MM.1S (cell line): ENCODE measurements at regions not wholly inside any gene's neighbourhood (a gene's known extent, or its start where the extent isn't known, plus 50 kb on each side); places are given as distances from the start of the nearest gene placed in this dataset.

Experiments used
- DNase-seq: peaks from one replicate; pipeline ENCODE4 v3.0.0-alpha.2; 2015
- H2AFZ ChIP-seq: fragments of 300-600 bp; sonication (generic); 2 replicates; pipeline ENCODE4 v1.6.0; 2016; ENCODE audit warnings: antibody characterized with exemption, low read length
- H3F3A ChIP-seq: fragments of 300-600 bp; sonication (generic); 2 replicates; pipeline ENCODE4 v1.6.1; 2016; ENCODE audit warnings: mild to moderate bottlenecking, antibody characterized with exemption, low read length, moderate library complexity, mixed read lengths; ENCODE audit not compliant: insufficient read depth
- H3K27ac ChIP-seq: fragments of 300-600 bp; sonication (generic); 2 replicates; pipeline ENCODE4 v1.5.1; 2016; ENCODE audit warnings: mild to moderate bottlenecking, low read length
- H3K27me3 ChIP-seq: fragments of 300-600 bp; sonication (generic); replicated peaks from 2 replicates; pipeline ENCODE4 v1.6.0; 2016; ENCODE audit warnings: low read length; ENCODE audit not compliant: insufficient read depth
- H3K36me3 ChIP-seq: fragments of 300-600 bp; sonication (generic); replicated peaks from 2 replicates; pipeline ENCODE4 v1.6.1; 2016; ENCODE audit warnings: mild to moderate bottlenecking, low read length, mixed read lengths; ENCODE audit not compliant: insufficient read depth
- H3K4me1 ChIP-seq: fragments of 300-600 bp; sonication (generic); 2 replicates; pipeline ENCODE4 v1.6.1; 2016; ENCODE audit warnings: low read length, mixed read lengths
- H3K4me2 ChIP-seq: fragments of 300-600 bp; sonication (generic); 2 replicates; pipeline ENCODE4 v1.6.0; 2016; ENCODE audit warnings: low read depth, low read length
- H3K4me3 ChIP-seq: fragments of 300-600 bp; sonication (generic); 2 replicates; pipeline ENCODE4 v1.5.1; 2016; ENCODE audit warnings: low read length, mixed read lengths
- H3K79me2 ChIP-seq: fragments of 300-600 bp; sonication (generic); 2 replicates; pipeline ENCODE4 v1.6.1; 2016; ENCODE audit warnings: mixed run types, low read length, mixed read lengths
- H3K9ac ChIP-seq: fragments of 300-600 bp; sonication (generic); 2 replicates; pipeline ENCODE4 v1.6.1; 2016; ENCODE audit warnings: low read length, mixed read lengths
- H3K9me2 ChIP-seq: fragments of 300-600 bp; sonication (generic); replicated peaks from 2 replicates; pipeline ENCODE4 v1.6.1; 2016; ENCODE audit warnings: mild to moderate bottlenecking, low read length, mixed read lengths; ENCODE audit not compliant: insufficient read depth
- H3K9me3 ChIP-seq: fragments of 300-600 bp; sonication (generic); replicated peaks from 2 replicates; pipeline ENCODE4 v1.6.1; 2016; ENCODE audit warnings: mild to moderate bottlenecking, low read length, mixed read lengths; ENCODE audit not compliant: insufficient read depth
- H4K20me1 ChIP-seq: fragments of 300-600 bp; sonication (generic); 2 replicates; pipeline ENCODE4 v1.6.1; 2016; ENCODE audit warnings: mild to moderate bottlenecking, low read length, moderate library complexity, mixed read lengths; ENCODE audit not compliant: insufficient read depth
- CTCF ChIP-seq: fragments of 300-600 bp; sonication (generic); IDR thresholded peaks from 2 replicates; pipeline ENCODE4 v1.5.1; 2016; ENCODE audit warnings: antibody characterized with exemption, low read length, mixed read lengths
- EZH2 ChIP-seq: fragments of 300-600 bp; sonication (generic); optimal IDR thresholded peaks from 2 replicates; pipeline ENCODE3; 2017; ENCODE audit warnings: low read depth, mild to moderate bottlenecking, antibody characterized with exemption, low read length, mixed read lengths
- EZH2phosphoT487 ChIP-seq: fragments of 300-600 bp; sonication (generic); IDR thresholded peaks from 2 replicates; pipeline ENCODE4 v1.6.1; 2018; ENCODE audit warnings: antibody characterized with exemption, low read length

- Histone ChIP-seq H3K4me2 (no peak overlapping the region), H2AFZ (no peak overlapping the region), H3K36me3 (no peaks in the 10 kb centered on the region), H3K4me1 (no peaks in the 10 kb centered on the region), H3K27ac (no peak overlapping the region), H3K4me3 (no peak overlapping the region), H3K9me3 (no peaks in the 10 kb centered on the region), H3F3A (no peaks in the 10 kb centered on the region), H3K27me3 (no peaks in the 10 kb centered on the region), H4K20me1 (no peaks in the 10 kb centered on the region), H3K79me2 (no peaks in the 10 kb centered on the region), H3K9ac (no peak overlapping the region), H3K9me2 (no peaks in the 10 kb centered on the region)
- no peak for DNase-seq
- TF ChIP-seq EZH2phosphoT487 (no peak), CTCF (no peak), EZH2 (no peak)
Observed at GRCh38 chr14:56046996-56047395, 71.2 kb upstream of the PELI2 start.

GRCh38 chr14:56049536-56049935, 68.7 kb upstream of the PELI2 start:
- no peak overlapping the region for H3K4me3 ChIP-seq
- no peak overlapping the region for H3K9ac ChIP-seq
- H3K36me3 ChIP-seq, result no peaks in the 10 kb centered on the region
- no peaks in the 10 kb centered on the region for H3K9me3 ChIP-seq
- no peak overlapping the region for H3K27ac ChIP-seq
- DNase-seq, result no peak
- H2AFZ ChIP-seq, result no peak overlapping the region
- H3K4me2 ChIP-seq, result no peak overlapping the region
- H3F3A ChIP-seq, result no peaks in the 10 kb centered on the region
- no peaks in the 10 kb centered on the region for H3K4me1 ChIP-seq
- TF ChIP-seq EZH2phosphoT487 (no peak), EZH2 (no peak), CTCF (no peak)
- no peaks in the 10 kb centered on the region for H3K9me2 ChIP-seq
- H3K27me3 ChIP-seq, result no peaks in the 10 kb centered on the region
- no peaks in the 10 kb centered on the region for H4K20me1 ChIP-seq
- no peaks in the 10 kb centered on the region for H3K79me2 ChIP-seq

GRCh38 chr14:56055511-56055910, 62.7 kb upstream of the PELI2 start:
- H3K4me2 ChIP-seq, result no peak overlapping the region
- no peak for TF ChIP-seq EZH2phosphoT487
- TF ChIP-seq EZH2, result no peak
- H4K20me1 ChIP-seq, result no peaks in the 10 kb centered on the region
- DNase-seq, result no peak
- H3K9me2 ChIP-seq, result no peaks in the 10 kb centered on the region
- H3K27ac ChIP-seq, result no peak overlapping the region
- H3K4me3 ChIP-seq, result no peak overlapping the region
- H3F3A ChIP-seq, result no peaks in the 10 kb centered on the region
- no peak overlapping the region for H2AFZ ChIP-seq
- H3K9ac ChIP-seq, result no peak overlapping the region
- H3K79me2 ChIP-seq, result no peaks in the 10 kb centered on the region
- H3K27me3 ChIP-seq, result no peaks in the 10 kb centered on the region
- H3K9me3 ChIP-seq, result no peaks in the 10 kb centered on the region
- H3K4me1 ChIP-seq, result no peaks in the 10 kb centered on the region
- no peaks in the 10 kb centered on the region for H3K36me3 ChIP-seq

- H3K9me2 ChIP-seq, result no peaks in the 10 kb centered on the region
- no peaks in the 10 kb centered on the region for H3K36me3 ChIP-seq
- no peak overlapping the region for H3K9ac ChIP-seq
- H3K4me3 ChIP-seq, result no peak overlapping the region
- H2AFZ ChIP-seq, result no peak overlapping the region
- no peaks in the 10 kb centered on the region for H3F3A ChIP-seq
- H3K27me3 ChIP-seq, result no peaks in the 10 kb centered on the region
- no peak overlapping the region for H3K4me2 ChIP-seq
- no peaks in the 10 kb centered on the region for H3K4me1 ChIP-seq
- TF ChIP-seq EZH2 (no peak), CTCF (no peak), EZH2phosphoT487 (no peak)
- no peak for DNase-seq
- H3K9me3 ChIP-seq, result no peaks in the 10 kb centered on the region
- no peaks in the 10 kb centered on the region for H4K20me1 ChIP-seq
- no peak overlapping the region for H3K27ac ChIP-seq
- H3K79me2 ChIP-seq, result no peaks in the 10 kb centered on the region
Observed at GRCh38 chr14:56056031-56056430, 62.2 kb upstream of the PELI2 start.
